Astrocyte of the cerebellum (primary cell): ENCODE measurements at regions not wholly inside any gene's neighbourhood (a gene's known extent, or its start where the extent isn't known, plus 50 kb on each side); places are given as distances from the start of the nearest gene placed in this dataset.
A peak's percentile ranks its signal among the peaks of the same experiment; 100 is the strongest.

Experiments used
- DNase-seq: peaks from one replicate; pipeline ENCODE4 v3.0.0-alpha.2; 2011; ENCODE audit warnings: low read depth
- H3K4me3 ChIP-seq: 2 replicates; pipeline ENCODE4 v1.5.1; 2011; ENCODE audit warnings: mild to moderate bottlenecking, low read depth, low read length, moderate library complexity
- CTCF ChIP-seq: IDR thresholded peaks from 2 replicates; pipeline ENCODE4 v1.5.1; 2012; ENCODE audit warnings: low read length, low read depth, moderate library complexity, mild to moderate bottlenecking; ENCODE audit errors: missing control alignments
- in situ Hi-C: cut with HindIII; loops from 2 replicates; pipeline ENCODE4 v1.10.0; 2017; ENCODE audit warnings: low sequenced_read_pairs

GRCh38 chr13:47594833-47595232, 406.2 kb downstream of the SUCLA2 start:
- in situ Hi-C loops, result no loop called here
- no peak for DNase-seq
- no peak overlapping the region for H3K4me3 ChIP-seq
- TF ChIP-seq CTCF, result peak; percentile 13

DNA sequence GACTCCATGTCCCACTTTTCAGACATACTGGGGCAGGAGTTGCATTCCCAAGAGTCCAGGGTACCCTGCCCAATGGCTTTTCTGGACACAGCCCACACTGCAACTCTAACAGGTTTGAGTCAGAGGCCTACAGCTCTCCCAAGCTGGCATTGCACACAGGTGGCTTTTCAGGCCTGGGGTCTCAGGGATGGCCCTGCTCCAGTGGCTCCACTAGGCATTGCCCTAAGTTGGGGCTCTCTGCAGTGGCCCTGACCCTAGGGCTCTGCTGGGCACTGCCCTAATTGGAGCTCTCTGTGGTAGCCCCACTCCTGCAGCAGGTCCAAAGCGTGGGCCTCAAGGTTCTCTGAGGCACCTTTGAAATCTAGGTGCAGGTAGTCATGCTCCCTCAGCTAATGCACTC, 408.8 kb downstream of the SUCLA2 start:
- DNase-seq, result no peak
- no peak for TF ChIP-seq CTCF
- in situ Hi-C loops, result no loop called here
- H3K4me3 ChIP-seq, result no peak overlapping the region

- no peak for DNase-seq
- no peak for TF ChIP-seq CTCF
- in situ Hi-C loops, result no loop called here
- H3K4me3 ChIP-seq, result no peak overlapping the region
Measured at GRCh38 chr13:47588676-47589075, 412.4 kb downstream of the SUCLA2 start.

DNA sequence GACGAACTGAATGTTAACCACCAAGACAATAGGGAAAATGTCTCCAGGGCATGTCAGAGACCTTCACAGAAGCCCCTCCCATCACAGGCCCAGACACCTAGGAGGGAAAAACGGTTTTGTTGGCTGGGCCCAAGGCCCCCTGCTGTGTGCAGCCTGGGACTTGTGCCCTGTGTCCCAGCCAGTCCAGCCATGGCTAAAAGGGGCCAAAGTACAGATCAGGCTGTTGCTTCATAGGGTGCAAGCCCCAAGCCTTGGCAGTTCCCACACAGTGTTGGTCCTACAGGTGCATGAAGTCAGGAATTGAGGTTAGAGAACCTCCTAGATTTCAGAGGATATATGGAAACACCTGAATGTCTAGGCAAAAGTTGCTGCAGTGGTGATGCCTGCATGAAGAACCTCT, 428.7 kb downstream of the SUCLA2 start:
- in situ Hi-C loops, result no loop called here
- DNase-seq, result no peak
- H3K4me3 ChIP-seq, result no peak overlapping the region
- TF ChIP-seq CTCF, result no peak

DNA sequence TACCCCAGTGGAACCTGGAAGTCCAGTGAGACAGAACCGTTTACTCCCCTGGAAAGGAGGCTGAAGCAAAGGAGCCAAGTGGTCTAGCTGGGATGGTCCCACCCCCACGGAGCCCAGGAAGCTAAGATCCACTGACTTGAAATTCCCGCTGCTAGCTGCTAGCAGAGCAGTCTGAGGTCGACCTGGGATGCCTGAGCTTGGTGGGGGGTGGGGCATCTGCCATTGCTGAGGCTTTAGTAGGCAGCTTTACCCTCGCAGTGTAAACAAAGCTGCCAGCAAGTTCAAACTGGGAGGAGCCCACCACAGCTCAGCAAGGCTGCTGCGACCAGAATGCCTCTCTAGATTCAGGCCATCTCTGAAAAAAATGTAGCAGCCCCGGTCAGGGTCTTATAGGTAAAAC, 437.0 kb downstream of the SUCLA2 start:
- no peak for DNase-seq
- TF ChIP-seq CTCF, result no peak
- in situ Hi-C loops, result no loop called here
- H3K4me3 ChIP-seq, result no peak overlapping the region

GRCh38 chr13:47556703-47557102, 444.4 kb downstream of the SUCLA2 start:
- in situ Hi-C loops, result no loop called here
- TF ChIP-seq CTCF, result no peak
- no peak for DNase-seq
- no peak overlapping the region for H3K4me3 ChIP-seq

- no peak for DNase-seq
- no peak overlapping the region for H3K4me3 ChIP-seq
- in situ Hi-C loops, result no loop called here
- TF ChIP-seq CTCF, result no peak
Measured at GRCh38 chr13:47555235-47555634, 445.8 kb downstream of the SUCLA2 start.
